Karpas-422 (cell line): ENCODE measurements at regions not wholly inside any gene's neighbourhood (a gene's known extent, or its start where the extent isn't known, plus 50 kb on each side); places are given as distances from the start of the nearest gene placed in this dataset.
"Not testable (repeated sequence)": the region's sequence is repeated elsewhere in the genome, so short reads cannot be mapped to it uniquely, and the experiment has no call there.

Experiments used
- DNase-seq: peaks from one replicate; pipeline ENCODE4 v3.0.0-alpha.2; 2015
- H2AFZ ChIP-seq: fragments of 200-600 bp; sonication (generic); 2 replicates; pipeline ENCODE4 v1.6.1; 2014; ENCODE audit warnings: antibody characterized with exemption, low read length, mixed read lengths
- H3K27ac ChIP-seq: fragments of 200-600 bp; sonication (generic); 2 replicates; pipeline ENCODE4 v1.5.1; 2014; ENCODE audit warnings: mild to moderate bottlenecking, low read length, moderate library complexity
- H3K27me3 ChIP-seq: fragments of 200-600 bp; sonication (generic); 2 replicates; pipeline ENCODE4 v1.6.1; 2014; ENCODE audit warnings: low read length, mixed read lengths
- H3K36me3 ChIP-seq: fragments of 200-600 bp; sonication (generic); 2 replicates; pipeline ENCODE4 v1.6.1; 2014; ENCODE audit warnings: low read length, mixed read lengths; ENCODE audit not compliant: insufficient read depth
- H3K4me1 ChIP-seq: fragments of 200-600 bp; sonication (generic); 2 replicates; pipeline ENCODE4 v1.6.1; 2014; ENCODE audit warnings: mild to moderate bottlenecking, low read length, mixed read lengths
- H3K4me2 ChIP-seq: fragments of 200-600 bp; sonication (generic); 2 replicates; pipeline ENCODE4 v1.6.1; 2014; ENCODE audit warnings: low read length, low read depth, mild to moderate bottlenecking; ENCODE audit not compliant: poor library complexity, severe bottlenecking
- H3K4me3 ChIP-seq: fragments of 200-600 bp; sonication (generic); 2 replicates; pipeline ENCODE4 v1.5.1; 2014; ENCODE audit warnings: mild to moderate bottlenecking, antibody characterized with exemption, low read length, mixed read lengths
- H3K79me2 ChIP-seq: fragments of 200-600 bp; sonication (generic); 2 replicates; pipeline ENCODE4 v1.6.1; 2014; ENCODE audit warnings: mild to moderate bottlenecking, low read length, mixed read lengths
- H3K9ac ChIP-seq: fragments of 200-600 bp; sonication (generic); 2 replicates; pipeline ENCODE4 v1.6.0; 2014; ENCODE audit warnings: low read length
- H3K9me2 ChIP-seq: fragments of 200-600 bp; sonication (generic), shearing (Covaris generic); replicated peaks from 2 replicates; pipeline ENCODE4 v1.6.0; 2014; ENCODE audit warnings: mild to moderate bottlenecking, low read length, moderate library complexity; ENCODE audit not compliant: insufficient read depth
- H3K9me3 ChIP-seq: fragments of 300-700, 200-600 bp; sonication (generic); 2 replicates; pipeline ENCODE4 v1.6.1; 2014; ENCODE audit warnings: low read length, mixed read lengths
- H4K20me1 ChIP-seq: fragments of 200-600 bp; sonication (generic); 2 replicates; pipeline ENCODE4 v1.6.1; 2014; ENCODE audit warnings: mild to moderate bottlenecking, antibody characterized with exemption, low read length, low read depth; ENCODE audit not compliant: insufficient read depth

DNA sequence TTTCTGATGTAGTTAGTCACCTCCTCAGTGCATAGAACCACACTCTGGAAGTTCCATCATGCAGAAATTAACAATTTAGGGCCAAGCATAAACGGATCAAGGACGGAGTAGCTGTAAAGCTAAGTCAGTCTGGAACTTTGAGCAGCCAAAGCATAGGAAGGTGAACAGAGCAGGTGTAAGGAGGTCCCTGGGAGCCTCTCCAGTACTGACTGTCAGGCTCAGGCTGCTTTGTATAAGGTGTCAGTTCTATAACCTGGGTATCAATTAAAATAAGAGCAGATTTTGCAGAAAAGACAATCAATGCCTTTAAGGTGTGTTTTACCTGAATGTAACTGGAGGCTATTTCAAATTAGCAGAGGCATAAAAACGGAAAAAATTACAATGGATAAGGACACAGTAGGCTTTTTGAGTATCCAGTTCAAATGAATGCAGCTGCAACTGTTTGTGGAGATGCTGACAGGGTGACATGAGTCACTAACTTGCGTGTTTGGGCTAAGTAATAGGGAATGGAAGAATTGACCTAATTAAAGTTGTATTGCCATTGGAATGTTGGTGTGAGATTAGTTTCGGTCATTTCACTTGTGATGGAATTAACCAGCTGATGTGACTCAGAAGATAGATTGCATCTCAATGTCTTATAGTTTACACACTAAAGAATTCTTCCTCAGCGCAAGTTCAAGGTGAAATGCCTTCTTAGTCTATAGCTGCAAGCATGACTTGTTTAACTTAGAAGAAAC, 417.9 kb upstream of the CNTNAP2 start:
- no peaks in the 10 kb centered on the region for H3K79me2 ChIP-seq
- H3K4me1 ChIP-seq, result no peaks in the 10 kb centered on the region
- H3K27me3 ChIP-seq, result no peaks in the 10 kb centered on the region
- no peaks in the 10 kb centered on the region for H4K20me1 ChIP-seq
- DNase-seq, result no peak
- H3K4me2 ChIP-seq, result no peak overlapping the region
- no peaks in the 10 kb centered on the region for H3K36me3 ChIP-seq
- H3K27ac ChIP-seq, result no peak overlapping the region
- no peaks in the 10 kb centered on the region for H3K9me2 ChIP-seq
- no peak overlapping the region for H3K4me3 ChIP-seq
- peaks cover 25% of the 10 kb centered on the region for H3K9me3 ChIP-seq
- H3K9ac ChIP-seq, result no peak overlapping the region
- no peak overlapping the region for H2AFZ ChIP-seq

DNA sequence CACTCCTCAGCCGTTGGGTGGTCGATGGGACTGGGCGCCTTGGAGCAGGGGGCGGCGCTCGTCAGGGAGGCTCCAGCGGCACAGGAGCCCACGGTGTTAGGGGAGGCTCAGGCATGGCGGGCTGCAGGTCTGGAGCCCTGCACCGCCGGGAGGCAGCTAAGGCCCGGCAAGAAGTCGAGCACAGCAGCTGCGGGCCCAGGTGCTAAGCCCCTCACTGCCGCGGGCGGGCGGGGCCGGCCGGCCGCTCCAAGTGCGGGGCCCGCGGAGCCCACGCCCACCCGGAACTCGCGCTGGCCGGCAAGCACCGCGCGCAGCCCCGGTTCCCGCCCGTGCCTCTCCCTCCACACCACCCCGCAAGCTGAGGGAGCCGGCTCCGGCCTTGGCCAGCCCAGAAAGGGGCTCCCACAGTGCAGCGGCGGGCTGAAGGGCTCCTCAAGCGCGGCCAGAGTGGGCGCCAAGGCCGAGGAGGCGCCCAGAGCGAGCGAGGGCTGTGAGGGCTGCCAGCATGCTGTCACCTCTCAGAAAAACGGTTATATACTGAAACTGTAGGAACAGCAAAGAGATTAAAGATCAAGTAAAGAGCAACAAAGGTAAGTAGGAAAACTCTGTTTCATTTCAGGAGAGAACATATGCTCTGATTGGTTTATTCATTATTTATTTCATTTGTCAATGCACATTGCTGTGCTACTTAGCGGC, 419.0 kb upstream of the CNTNAP2 start:
- not testable (repeated sequence) for H3K4me3 ChIP-seq, DNase-seq, H3K79me2 ChIP-seq, H3K4me1 ChIP-seq, H3K36me3 ChIP-seq, H3K4me2 ChIP-seq, H2AFZ ChIP-seq, H3K27ac ChIP-seq, H3K27me3 ChIP-seq, H3K9ac ChIP-seq, H3K9me2 ChIP-seq, H4K20me1 ChIP-seq
- peaks cover 21% of the 10 kb centered on the region for H3K9me3 ChIP-seq

DNA sequence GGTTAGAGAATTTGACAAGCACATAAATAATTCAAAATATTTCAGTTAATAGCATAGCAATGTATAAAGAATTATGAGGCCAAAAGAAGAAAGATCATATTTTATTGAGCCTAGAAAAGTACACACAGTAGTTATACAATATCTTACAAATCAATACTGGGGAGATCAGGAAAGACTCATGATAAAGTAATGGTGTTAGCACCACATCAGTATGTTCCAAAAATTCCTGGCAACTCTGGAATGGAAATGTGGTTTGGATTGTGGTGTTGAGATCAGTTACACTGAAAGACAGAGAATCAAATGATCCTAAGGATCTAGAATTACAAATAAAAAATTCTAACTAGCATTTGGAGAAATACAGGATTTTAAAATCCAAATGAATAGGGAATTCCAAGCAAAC, 420.5 kb upstream of the CNTNAP2 start:
- H3K9me3 ChIP-seq, result peaks cover 25% of the 10 kb centered on the region
- DNase-seq, result no peak
- H3K27me3 ChIP-seq, result no peaks in the 10 kb centered on the region
- H4K20me1 ChIP-seq, result no peaks in the 10 kb centered on the region
- no peak overlapping the region for H3K4me3 ChIP-seq
- no peaks in the 10 kb centered on the region for H3K36me3 ChIP-seq
- no peak overlapping the region for H2AFZ ChIP-seq
- H3K9ac ChIP-seq, result no peak overlapping the region
- H3K4me1 ChIP-seq, result no peaks in the 10 kb centered on the region
- no peak overlapping the region for H3K27ac ChIP-seq
- no peaks in the 10 kb centered on the region for H3K79me2 ChIP-seq
- H3K9me2 ChIP-seq, result no peaks in the 10 kb centered on the region
- no peak overlapping the region for H3K4me2 ChIP-seq

GRCh38 chr7:145692237-145692950, 424.2 kb upstream of the CNTNAP2 start:
- no peak for DNase-seq
- H3K9me2 ChIP-seq, result no peaks in the 10 kb centered on the region
- no peak overlapping the region for H3K4me3 ChIP-seq
- peaks cover 17% of the 10 kb centered on the region; the same call in 1 of the 2 replicates for H3K9me3 ChIP-seq
- no peaks in the 10 kb centered on the region for H3K36me3 ChIP-seq
- no peak overlapping the region for H2AFZ ChIP-seq
- no peaks in the 10 kb centered on the region for H4K20me1 ChIP-seq
- no peaks in the 10 kb centered on the region for H3K79me2 ChIP-seq
- H3K27ac ChIP-seq, result no peak overlapping the region
- H3K4me1 ChIP-seq, result no peaks in the 10 kb centered on the region
- no peak overlapping the region for H3K4me2 ChIP-seq
- no peak overlapping the region for H3K9ac ChIP-seq
- no peaks in the 10 kb centered on the region for H3K27me3 ChIP-seq

- no peaks in the 10 kb centered on the region for H3K36me3 ChIP-seq
These were observed 425.2 kb upstream of the CNTNAP2 start for GRCh38 chr7:145691377-145691914.

GRCh38 chr7:145681646-145682045, 435.0 kb upstream of the CNTNAP2 start:
- Histone ChIP-seq H3K9ac (no peak overlapping the region), H3K9me3 (peaks cover 27% of the 10 kb centered on the region), H2AFZ (no peak overlapping the region), H3K27ac (no peak overlapping the region), H3K4me3 (no peak overlapping the region), H3K4me2 (no peak overlapping the region), H3K4me1 (no peaks in the 10 kb centered on the region), H3K79me2 (no peaks in the 10 kb centered on the region), H3K9me2 (no peaks in the 10 kb centered on the region), H3K36me3 (no peaks in the 10 kb centered on the region), H3K27me3 (no peaks in the 10 kb centered on the region), H4K20me1 (no peaks in the 10 kb centered on the region)
- DNase-seq, result no peak

More at GRCh38 chr7:145691377-145691914, 425.2 kb upstream of the CNTNAP2 start:
- Histone ChIP-seq H3K4me2 (no peak overlapping the region), H3K9me2 (no peaks in the 10 kb centered on the region), H2AFZ (no peak overlapping the region), H3K79me2 (no peaks in the 10 kb centered on the region), H4K20me1 (no peaks in the 10 kb centered on the region), H3K4me1 (no peaks in the 10 kb centered on the region), H3K9ac (no peak overlapping the region), H3K27me3 (no peaks in the 10 kb centered on the region), H3K4me3 (no peak overlapping the region), H3K9me3 (peaks cover 20% of the 10 kb centered on the region), H3K27ac (no peak overlapping the region)
- no peak for DNase-seq

DNA sequence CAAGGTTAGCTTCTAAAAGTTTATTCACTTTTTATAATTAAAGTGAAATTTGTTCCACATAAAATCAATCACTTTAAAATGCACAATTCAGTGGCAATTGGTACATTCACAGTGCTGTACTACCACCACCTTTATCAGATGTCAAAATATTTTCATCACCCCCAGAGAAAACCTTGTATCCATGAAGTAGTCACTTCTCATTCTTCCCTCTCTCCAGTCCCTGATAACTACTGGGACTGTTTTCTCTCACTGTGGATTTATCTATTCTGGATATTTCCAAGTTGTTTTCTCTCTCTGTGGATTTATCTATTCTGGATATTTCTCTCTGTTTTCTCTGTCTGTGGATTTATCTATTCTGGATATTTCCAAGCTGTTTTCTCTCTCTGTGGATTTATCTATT, 435.4 kb upstream of the CNTNAP2 start:
- no peak overlapping the region for H3K9ac ChIP-seq
- H2AFZ ChIP-seq, result no peak overlapping the region
- H3K4me1 ChIP-seq, result no peaks in the 10 kb centered on the region
- no peak for DNase-seq
- H3K9me2 ChIP-seq, result no peaks in the 10 kb centered on the region
- no peak overlapping the region for H3K27ac ChIP-seq
- H4K20me1 ChIP-seq, result no peaks in the 10 kb centered on the region
- H3K27me3 ChIP-seq, result no peaks in the 10 kb centered on the region
- H3K9me3 ChIP-seq, result peaks cover 22% of the 10 kb centered on the region
- no peak overlapping the region for H3K4me2 ChIP-seq
- H3K36me3 ChIP-seq, result no peaks in the 10 kb centered on the region
- no peaks in the 10 kb centered on the region for H3K79me2 ChIP-seq
- H3K4me3 ChIP-seq, result no peak overlapping the region
